ENCODE measurements at regions not wholly inside any gene's neighbourhood (a gene's known extent, or its start where the extent isn't known, plus 50 kb on each side); places are given as distances from the start of the nearest gene placed in this dataset.

GRCh38 chr2:120632796-120633646 lies 102.6 kb upstream of the GLI2 start (continued):
- no peak for TF ChIP-seq CENPT (CRISPR knock-in tag; IDR thresholded peaks at IDR 0.05; ENCODE audit: low read depth)
- no peak for TF ChIP-seq ZNF230 (CRISPR knock-in tag; IDR thresholded peaks at IDR 0.05)
- TF ChIP-seq MTA1 (CRISPR knock-in tag; IDR thresholded peaks at IDR 0.05; ENCODE audit: borderline replicate concordance): peak; percentile 75; the same call in 1 of the 2 replicates
- TF ChIP-seq, protein P1, sequence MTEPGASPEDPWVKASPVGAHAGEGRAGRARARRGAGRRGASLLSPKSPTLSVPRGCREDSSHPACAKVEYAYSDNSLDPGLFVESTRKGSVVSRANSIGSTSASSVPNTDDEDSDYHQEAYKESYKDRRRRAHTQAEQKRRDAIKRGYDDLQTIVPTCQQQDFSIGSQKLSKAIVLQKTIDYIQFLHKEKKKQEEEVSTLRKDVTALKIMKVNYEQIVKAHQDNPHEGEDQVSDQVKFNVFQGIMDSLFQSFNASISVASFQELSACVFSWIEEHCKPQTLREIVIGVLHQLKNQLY (CRISPR knock-in tag; IDR thresholded peaks at IDR 0.05): no peak
- TF ChIP-seq PRPF4 (IDR thresholded peaks at IDR 0.05; ENCODE audit: low read depth, low read length, poor library complexity, severe bottlenecking): no peak
- no peak for TF ChIP-seq ZNF574 (CRISPR knock-in tag; IDR thresholded peaks at IDR 0.05)
- TF ChIP-seq HNF4A (CRISPR knock-in tag; IDR thresholded peaks at IDR 0.05): peak; percentile 70
- TF ChIP-seq ZBTB7A (CRISPR knock-in tag; IDR thresholded peaks at IDR 0.05): peak; percentile 90
- no peak for TF ChIP-seq FOSL1 (CRISPR knock-in tag; IDR thresholded peaks at IDR 0.05; ENCODE audit: borderline replicate concordance)
- TF ChIP-seq, protein P2, sequence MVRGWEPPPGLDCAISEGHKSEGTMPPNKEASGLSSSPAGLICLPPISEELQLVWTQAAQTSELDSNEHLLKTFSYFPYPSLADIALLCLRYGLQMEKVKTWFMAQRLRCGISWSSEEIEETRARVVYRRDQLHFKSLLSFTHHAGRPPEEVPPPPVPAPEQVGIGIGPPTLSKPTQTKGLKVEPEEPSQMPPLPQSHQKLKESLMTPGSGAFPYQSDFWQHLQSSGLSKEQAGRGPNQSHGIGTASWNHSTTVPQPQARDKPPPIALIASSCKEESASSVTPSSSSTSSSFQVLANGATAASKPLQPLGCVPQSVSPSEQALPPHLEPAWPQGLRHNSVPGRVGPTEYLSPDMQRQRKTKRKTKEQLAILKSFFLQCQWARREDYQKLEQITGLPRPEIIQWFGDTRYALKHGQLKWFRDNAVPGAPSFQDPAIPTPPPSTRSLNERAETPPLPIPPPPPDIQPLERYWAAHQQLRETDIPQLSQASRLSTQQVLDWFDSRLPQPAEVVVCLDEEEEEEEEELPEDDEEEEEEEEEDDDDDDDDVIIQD (CRISPR knock-in tag; IDR thresholded peaks at IDR 0.05; ENCODE audit: low read depth): no peak
- no peak for TF ChIP-seq ZBTB46 (CRISPR knock-in tag; IDR thresholded peaks at IDR 0.05; ENCODE audit: borderline replicate concordance)
- no peak for TF ChIP-seq ZNF333 (CRISPR knock-in tag; IDR thresholded peaks at IDR 0.05; ENCODE audit: borderline replicate concordance)
- no peak for TF ChIP-seq FOXK2 (IDR thresholded peaks at IDR 0.05)
- TF ChIP-seq HCFC1 (IDR thresholded peaks at IDR 0.05; ENCODE audit: low read depth, low read length): no peak
- no peak for TF ChIP-seq HHEX (CRISPR knock-in tag; IDR thresholded peaks at IDR 0.05)
- no peak for TF ChIP-seq STAG1 (CRISPR knock-in tag; IDR thresholded peaks at IDR 0.05)
- TF ChIP-seq ZNF296 (CRISPR knock-in tag; conservative IDR thresholded peaks at IDR 0.05): no peak
- TF ChIP-seq CBX2 (IDR thresholded peaks at IDR 0.05; ENCODE audit: low read depth, low read length): no peak
- no peak for TF ChIP-seq CBX2 (CRISPR knock-in tag; IDR thresholded peaks at IDR 0.05; ENCODE audit: low read depth)
- no peak for TF ChIP-seq ZHX1 (CRISPR knock-in tag; IDR thresholded peaks at IDR 0.05; ENCODE audit: low read depth)
